Upper lobe of left lung (tissue), 4 donors: ENCODE measurements at regions not wholly inside any gene's neighbourhood (a gene's known extent, or its start where the extent isn't known, plus 50 kb on each side); places are given as distances from the start of the nearest gene placed in this dataset.

Experiments
- EP300 ChIP-seq, 4 donors: sonication (generic); formaldehyde crosslinking; IDR thresholded peaks; one replicate each; pipeline ENCODE4 v1.5.1; 2017; ENCODE audit warnings: antibody characterized with exemption in 4 of 4, control low read depth in 2 of 4
- POLR2AphosphoS5 ChIP-seq, 2 donors: sonication (generic); formaldehyde crosslinking; IDR thresholded peaks; one replicate each; pipeline ENCODE4 v1.5.1; 2017; ENCODE audit warnings: antibody characterized with exemption in 2 of 2
- TF ChIP-seq, protein P1 (sequence below), 6 experiments: fragments of 450-650 bp in 4 of 6; fragments of 200-600 bp in 2 of 6; sonication (generic) in 2 of 6; IDR thresholded peaks; one replicate each; pipeline ENCODE4 v1.5.1; 2016 to 2019; ENCODE audit warnings: antibody characterized with exemption in 6 of 6

GRCh38 chr6:125524356-125524755 is 222.6 kb upstream of the HDDC2 start:
- no peak for TF ChIP-seq EP300 (IDR thresholded peaks at IDR 0.05)
- no peak for TF ChIP-seq POLR2AphosphoS5 (IDR thresholded peaks at IDR 0.05)
- TF ChIP-seq, protein P1, sequence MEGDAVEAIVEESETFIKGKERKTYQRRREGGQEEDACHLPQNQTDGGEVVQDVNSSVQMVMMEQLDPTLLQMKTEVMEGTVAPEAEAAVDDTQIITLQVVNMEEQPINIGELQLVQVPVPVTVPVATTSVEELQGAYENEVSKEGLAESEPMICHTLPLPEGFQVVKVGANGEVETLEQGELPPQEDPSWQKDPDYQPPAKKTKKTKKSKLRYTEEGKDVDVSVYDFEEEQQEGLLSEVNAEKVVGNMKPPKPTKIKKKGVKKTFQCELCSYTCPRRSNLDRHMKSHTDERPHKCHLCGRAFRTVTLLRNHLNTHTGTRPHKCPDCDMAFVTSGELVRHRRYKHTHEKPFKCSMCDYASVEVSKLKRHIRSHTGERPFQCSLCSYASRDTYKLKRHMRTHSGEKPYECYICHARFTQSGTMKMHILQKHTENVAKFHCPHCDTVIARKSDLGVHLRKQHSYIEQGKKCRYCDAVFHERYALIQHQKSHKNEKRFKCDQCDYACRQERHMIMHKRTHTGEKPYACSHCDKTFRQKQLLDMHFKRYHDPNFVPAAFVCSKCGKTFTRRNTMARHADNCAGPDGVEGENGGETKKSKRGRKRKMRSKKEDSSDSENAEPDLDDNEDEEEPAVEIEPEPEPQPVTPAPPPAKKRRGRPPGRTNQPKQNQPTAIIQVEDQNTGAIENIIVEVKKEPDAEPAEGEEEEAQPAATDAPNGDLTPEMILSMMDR (IDR thresholded peaks at IDR 0.05), result no peak
